Vagina (tissue), 2 donors: ENCODE measurements at regions not wholly inside any gene's neighbourhood (a gene's known extent, or its start where the extent isn't known, plus 50 kb on each side); places are given as distances from the start of the nearest gene placed in this dataset.

Experiments used
- POLR2A ChIP-seq, 2 donors: fragments of 450-650 bp; IDR thresholded peaks; one replicate each; pipeline ENCODE4 v1.6.1; 2017; ENCODE audit warnings: antibody characterized with exemption in 2 of 2, mild to moderate bottlenecking in 2 of 2, moderate library complexity in 2 of 2
- POLR2AphosphoS5 ChIP-seq, 2 donors: sonication (generic); formaldehyde crosslinking; IDR thresholded peaks; one replicate each; pipeline ENCODE4 v1.9.0; 2017; ENCODE audit warnings: antibody characterized with exemption in 2 of 2, mild to moderate bottlenecking in 2 of 2, low read depth in 1 of 2; ENCODE audit not compliant: insufficient read depth in 1 of 2
- TF ChIP-seq, protein P1 (sequence below), 3 experiments: fragments of 450-650 bp in 2 of 3; fragments of 200-600 bp in 1 of 3; sonication (generic) in 1 of 3; IDR thresholded peaks; one replicate each; pipeline ENCODE4 v1.5.1; 2017 to 2019; ENCODE audit warnings: antibody characterized with exemption in 3 of 3, mild to moderate bottlenecking in 2 of 3, moderate library complexity in 2 of 3

DNA sequence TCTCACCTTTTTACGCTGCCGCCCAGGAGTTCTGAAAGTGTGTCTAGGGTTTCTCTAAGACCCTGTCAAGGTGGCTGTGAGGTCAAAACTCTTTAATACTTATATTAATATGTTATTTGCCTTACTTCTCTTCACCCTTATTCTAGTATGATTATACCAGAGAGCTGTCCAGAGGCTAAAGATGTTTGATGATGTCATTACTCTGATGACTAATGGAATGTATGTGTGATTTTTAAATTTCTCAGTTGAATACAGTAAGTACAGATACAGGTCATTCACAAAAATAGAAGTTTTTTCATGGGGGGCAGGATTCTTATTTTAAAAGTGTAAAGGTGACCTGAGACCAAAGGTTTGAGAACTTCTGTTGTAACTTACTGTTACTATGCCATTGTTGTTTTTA is 150.6 kb upstream of the FOXP2 start:
- TF ChIP-seq, protein P1, sequence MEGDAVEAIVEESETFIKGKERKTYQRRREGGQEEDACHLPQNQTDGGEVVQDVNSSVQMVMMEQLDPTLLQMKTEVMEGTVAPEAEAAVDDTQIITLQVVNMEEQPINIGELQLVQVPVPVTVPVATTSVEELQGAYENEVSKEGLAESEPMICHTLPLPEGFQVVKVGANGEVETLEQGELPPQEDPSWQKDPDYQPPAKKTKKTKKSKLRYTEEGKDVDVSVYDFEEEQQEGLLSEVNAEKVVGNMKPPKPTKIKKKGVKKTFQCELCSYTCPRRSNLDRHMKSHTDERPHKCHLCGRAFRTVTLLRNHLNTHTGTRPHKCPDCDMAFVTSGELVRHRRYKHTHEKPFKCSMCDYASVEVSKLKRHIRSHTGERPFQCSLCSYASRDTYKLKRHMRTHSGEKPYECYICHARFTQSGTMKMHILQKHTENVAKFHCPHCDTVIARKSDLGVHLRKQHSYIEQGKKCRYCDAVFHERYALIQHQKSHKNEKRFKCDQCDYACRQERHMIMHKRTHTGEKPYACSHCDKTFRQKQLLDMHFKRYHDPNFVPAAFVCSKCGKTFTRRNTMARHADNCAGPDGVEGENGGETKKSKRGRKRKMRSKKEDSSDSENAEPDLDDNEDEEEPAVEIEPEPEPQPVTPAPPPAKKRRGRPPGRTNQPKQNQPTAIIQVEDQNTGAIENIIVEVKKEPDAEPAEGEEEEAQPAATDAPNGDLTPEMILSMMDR (IDR thresholded peaks at IDR 0.05) = no peak
- TF ChIP-seq POLR2A (IDR thresholded peaks at IDR 0.05) = no peak
- no peak for TF ChIP-seq POLR2AphosphoS5 (IDR thresholded peaks at IDR 0.05; ENCODE audit: insufficient read depth in 1 of 2, low read depth in 1 of 2)
